HepG2 (cell line): ENCODE measurements at regions not wholly inside any gene's neighbourhood (a gene's known extent, or its start where the extent isn't known, plus 50 kb on each side); places are given as distances from the start of the nearest gene placed in this dataset.

ENCODE experiments used
- JUND ChIP-seq: sonication (generic); formaldehyde crosslinking; IDR thresholded peaks from 2 replicates; pipeline ENCODE4 v1.8.0; 2022; ENCODE audit warnings: mild to moderate bottlenecking, missing genetic modification reagents
- ZFP37 ChIP-seq: sonication (generic); formaldehyde crosslinking; IDR thresholded peaks from 2 replicates; pipeline ENCODE4 v1.4.0; 2020; ENCODE audit warnings: missing genetic modification reagents, borderline replicate concordance

GRCh38 chr10:130341356-130341755 lies 205.2 kb downstream of the GLRX3 start:
- TF ChIP-seq JUND (CRISPR knock-in tag) (no peak), ZFP37 (CRISPR knock-in tag) (no peak)
